Transverse colon (tissue), 4 donors: ENCODE measurements at regions not wholly inside any gene's neighbourhood (a gene's known extent, or its start where the extent isn't known, plus 50 kb on each side); places are given as distances from the start of the nearest gene placed in this dataset.

ENCODE experiments used
- EP300 ChIP-seq: sonication (generic); formaldehyde crosslinking; IDR thresholded peaks from one replicate; pipeline ENCODE4 v1.6.1; 2017; ENCODE audit warnings: antibody characterized with exemption, low read depth
- POLR2A ChIP-seq: fragments of 450-650 bp; IDR thresholded peaks from one replicate; pipeline ENCODE4 v1.6.1; 2016; ENCODE audit warnings: antibody characterized with exemption, mild to moderate bottlenecking, moderate library complexity
- POLR2AphosphoS5 ChIP-seq, 3 donors: sonication (generic); formaldehyde crosslinking; IDR thresholded peaks; one replicate each; pipeline ENCODE4 v1.6.1; 2016; ENCODE audit warnings: antibody characterized with exemption in 3 of 3
- TF ChIP-seq, protein P1 (sequence below), 5 experiments: fragments of 200-600 bp in 3 of 5; fragments of 450-650 bp in 2 of 5; sonication (generic) in 3 of 5; IDR thresholded peaks; 1 replicate in 2 of 5; 2 replicates in 3 of 5; pipeline ENCODE4 v1.5.1; 2016 to 2017; ENCODE audit warnings: antibody characterized with exemption in 5 of 5, inconsistent platforms in 3 of 5, mild to moderate bottlenecking in 2 of 5, moderate library complexity in 1 of 5

DNA sequence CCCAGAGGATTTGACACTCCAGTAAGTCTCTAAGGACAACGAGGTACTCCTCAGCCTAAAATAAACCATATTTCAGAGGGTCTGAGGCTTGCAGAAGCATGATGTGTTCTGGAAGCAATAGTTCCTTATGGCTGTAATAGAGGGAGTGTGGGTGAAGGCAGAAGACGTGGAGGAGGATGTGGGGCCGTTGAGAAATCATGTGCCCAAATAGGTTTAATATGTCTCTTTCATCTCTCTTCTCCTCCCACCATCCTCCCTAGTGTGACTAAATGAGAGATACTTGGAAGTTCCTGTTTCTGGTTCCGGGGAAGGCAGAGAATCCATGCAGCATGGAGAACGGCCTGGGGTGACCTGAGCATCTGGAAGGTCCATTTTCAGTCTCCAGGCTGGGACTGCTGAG, 174.0 kb upstream of the RSPO3 start:
- TF ChIP-seq POLR2AphosphoS5 (IDR thresholded peaks at IDR 0.05), result no peak
- TF ChIP-seq, protein P1, sequence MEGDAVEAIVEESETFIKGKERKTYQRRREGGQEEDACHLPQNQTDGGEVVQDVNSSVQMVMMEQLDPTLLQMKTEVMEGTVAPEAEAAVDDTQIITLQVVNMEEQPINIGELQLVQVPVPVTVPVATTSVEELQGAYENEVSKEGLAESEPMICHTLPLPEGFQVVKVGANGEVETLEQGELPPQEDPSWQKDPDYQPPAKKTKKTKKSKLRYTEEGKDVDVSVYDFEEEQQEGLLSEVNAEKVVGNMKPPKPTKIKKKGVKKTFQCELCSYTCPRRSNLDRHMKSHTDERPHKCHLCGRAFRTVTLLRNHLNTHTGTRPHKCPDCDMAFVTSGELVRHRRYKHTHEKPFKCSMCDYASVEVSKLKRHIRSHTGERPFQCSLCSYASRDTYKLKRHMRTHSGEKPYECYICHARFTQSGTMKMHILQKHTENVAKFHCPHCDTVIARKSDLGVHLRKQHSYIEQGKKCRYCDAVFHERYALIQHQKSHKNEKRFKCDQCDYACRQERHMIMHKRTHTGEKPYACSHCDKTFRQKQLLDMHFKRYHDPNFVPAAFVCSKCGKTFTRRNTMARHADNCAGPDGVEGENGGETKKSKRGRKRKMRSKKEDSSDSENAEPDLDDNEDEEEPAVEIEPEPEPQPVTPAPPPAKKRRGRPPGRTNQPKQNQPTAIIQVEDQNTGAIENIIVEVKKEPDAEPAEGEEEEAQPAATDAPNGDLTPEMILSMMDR (IDR thresholded peaks at IDR 0.05), result no peak
- TF ChIP-seq POLR2A, result no peak
- TF ChIP-seq EP300, result no peak
